Gastrocnemius medialis (tissue), 4 donors: ENCODE measurements at regions not wholly inside any gene's neighbourhood (a gene's known extent, or its start where the extent isn't known, plus 50 kb on each side); places are given as distances from the start of the nearest gene placed in this dataset.
"Not testable (repeated sequence)": the region's sequence is repeated elsewhere in the genome, so short reads cannot be mapped to it uniquely, and the experiment has no call there.

Source experiments
- ATAC-seq, 2 donors: fragments of 150-250 bp; one replicate each; pipeline ENCODE4 v1.9.1; 2016
- DNase-seq, 2 donors: peaks; one replicate each; pipeline ENCODE4 v3.0.0-alpha.2; 2019
- H3K27ac ChIP-seq, 4 donors: fragments of 200-600 bp; sonication (generic); 1 replicate in 1 of 4; 2 replicates in 3 of 4; pipeline ENCODE4 v1.5.1; 2016 to 2018; ENCODE audit warnings: mild to moderate bottlenecking in 2 of 4, moderate library complexity in 1 of 4
- H3K27me3 ChIP-seq, 3 donors: fragments of 200-600 bp; sonication (generic) in 2 of 3; 1 replicate in 1 of 3; 2 replicates in 2 of 3; pipeline versions ENCODE4 v1.5.1 to v1.6.0; 2016 to 2019; ENCODE audit warnings: mild to moderate bottlenecking in 1 of 3, moderate library complexity in 1 of 3
- H3K36me3 ChIP-seq, 2 donors: fragments of 200-600 bp; sonication (generic) in 1 of 2; one replicate each; pipeline ENCODE4 v1.5.1; 2017 to 2018
- H3K4me1 ChIP-seq, 2 donors: fragments of 200-600 bp; sonication (generic) in 1 of 2; one replicate each; pipeline ENCODE4 v1.5.1; 2016 to 2017; ENCODE audit warnings: mild to moderate bottlenecking in 2 of 2
- H3K4me3 ChIP-seq, 4 donors: fragments of 200-600 bp; sonication (generic) in 3 of 4; 1 replicate in 1 of 4; 2 replicates in 3 of 4; pipeline ENCODE4 v1.5.1; 2016 to 2019; ENCODE audit warnings: mild to moderate bottlenecking in 2 of 4
- H3K9me3 ChIP-seq, 3 donors: fragments of 200-600 bp; sonication (generic) in 2 of 3; 1 replicate in 1 of 3; 2 replicates in 2 of 3; pipeline ENCODE4 v1.5.1; 2016 to 2019
- CTCF ChIP-seq, 5 experiments: fragments of 450-650 bp in 3 of 5; fragments of 200-600 bp in 2 of 5; sonication (generic) in 2 of 5; IDR thresholded peaks in 4 of 5; conservative IDR thresholded peaks in 1 of 5; 1 replicate in 4 of 5; 2 replicates in 1 of 5; pipeline ENCODE4 v1.5.1; 2016 to 2019; ENCODE audit warnings: antibody characterized with exemption in 5 of 5, mild to moderate bottlenecking in 3 of 5, moderate library complexity in 3 of 5
- POLR2A ChIP-seq, 2 donors: fragments of 450-650 bp; IDR thresholded peaks; one replicate each; pipeline ENCODE4 v1.6.1; 2017; ENCODE audit warnings: antibody characterized with exemption in 2 of 2, mild to moderate bottlenecking in 2 of 2, moderate library complexity in 2 of 2
- in situ Hi-C, 4 donors: fragments of 200-750 bp; cut with MboI; loops; one replicate each; pipeline versions ENCODE4 v1.15.0 to v1.8.0; 2017; ENCODE audit warnings: low sequenced_read_pairs in 4 of 4
- intact Hi-C: fragments of 100-400 bp; cut with DNase I; formaldehyde crosslinking; loops from one replicate; pipeline ENCODE4 v1.15.1; 2023; ENCODE audit warnings: low total_unique reads

GRCh38 chr1:65539266-65540131 is 119.0 kb downstream of the LEPR start:
- no peaks in the 10 kb centered on the region for H3K9me3 ChIP-seq
- in situ Hi-C loops = no loop called here
- ATAC-seq (no peak), DNase-seq (no peak)
- no peaks in the 10 kb centered on the region for H3K36me3 ChIP-seq
- H3K27me3 ChIP-seq = no peaks in the 10 kb centered on the region
- H3K4me1 ChIP-seq = peaks cover 0 to 6% of the 10 kb centered on the region in 2 donors
- intact Hi-C loops = no loop called here
- no peak overlapping the region for H3K27ac ChIP-seq
- TF ChIP-seq POLR2A (IDR thresholded peaks at IDR 0.05) (no peak), CTCF (IDR thresholded peaks at IDR 0.05 in 4 of 5, conservative IDR thresholded peaks at IDR 0.05 in 1 of 5) (no peak)
- H3K4me3 ChIP-seq = no peak overlapping the region

DNA sequence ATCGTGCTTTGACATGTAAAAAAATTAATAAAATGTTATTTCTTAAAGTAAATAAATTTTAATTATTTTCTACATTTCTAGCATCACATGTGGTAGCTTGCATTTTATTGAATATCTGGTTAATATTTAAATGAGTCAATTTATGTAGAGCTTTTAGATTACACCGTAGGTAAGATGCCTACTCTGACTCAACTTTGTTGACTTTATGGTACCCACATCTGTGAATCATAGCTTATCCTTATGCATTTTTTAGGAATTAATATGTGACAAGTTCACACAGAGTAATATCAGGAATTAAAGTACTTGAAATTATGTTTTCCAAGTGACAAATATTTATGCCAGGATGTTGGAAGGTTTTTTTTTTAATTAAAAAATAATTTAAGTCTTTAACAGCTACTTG is 120.7 kb downstream of the LEPR start:
- in situ Hi-C loops = no loop called here
- ATAC-seq (no peak), DNase-seq (no peak)
- TF ChIP-seq POLR2A (IDR thresholded peaks at IDR 0.05) = no peak
- no peak for TF ChIP-seq CTCF (IDR thresholded peaks at IDR 0.05 in 4 of 5, conservative IDR thresholded peaks at IDR 0.05 in 1 of 5)
- Histone ChIP-seq H3K36me3 (no peaks in the 10 kb centered on the region), H3K9me3 (no peaks in the 10 kb centered on the region), H3K27ac (no peak overlapping the region), H3K27me3 (no peaks in the 10 kb centered on the region), H3K4me3 (no peak overlapping the region), H3K4me1 (peaks cover 0 to 6% of the 10 kb centered on the region in 2 donors)
- intact Hi-C loops = no loop called here

DNA sequence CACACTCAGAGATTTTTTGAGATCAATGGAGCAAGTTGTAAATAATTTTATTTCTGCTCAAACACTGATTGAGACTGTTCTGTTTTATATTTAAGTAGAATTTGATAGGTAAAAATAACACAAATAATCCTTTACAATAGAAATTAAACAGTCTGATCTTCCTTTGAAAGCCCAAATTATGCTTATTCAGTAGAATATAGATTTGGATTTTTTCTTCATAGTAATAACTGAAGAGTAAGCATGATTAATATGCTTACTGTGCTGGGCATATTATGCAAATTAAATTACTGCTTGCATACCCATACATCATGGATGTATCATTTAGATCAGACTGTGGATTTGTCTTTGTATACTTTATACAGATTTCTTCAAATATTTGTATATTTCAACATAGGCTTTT is 121.4 kb downstream of the LEPR start:
- DNase-seq = no peak
- Histone ChIP-seq H3K9me3 (no peaks in the 10 kb centered on the region), H3K36me3 (no peaks in the 10 kb centered on the region), H3K27ac (no peak overlapping the region), H3K4me1 (peaks cover 0 to 6% of the 10 kb centered on the region in 2 donors), H3K4me3 (no peak overlapping the region), H3K27me3 (no peaks in the 10 kb centered on the region)
- no peak for ATAC-seq
- in situ Hi-C loops (no loop called here), intact Hi-C loops (no loop called here)
- TF ChIP-seq POLR2A (IDR thresholded peaks at IDR 0.05) (no peak), CTCF (IDR thresholded peaks at IDR 0.05 in 4 of 5, conservative IDR thresholded peaks at IDR 0.05 in 1 of 5) (no peak)

- H3K27ac ChIP-seq, H3K27me3 ChIP-seq, DNase-seq, intact Hi-C loops, H3K4me3 ChIP-seq, ATAC-seq, H3K9me3 ChIP-seq, in situ Hi-C loops, H3K36me3 ChIP-seq, H3K4me1 ChIP-seq: not testable (repeated sequence)
These were observed 122.1 kb downstream of the LEPR start for GRCh38 chr1:65542592-65542991.

DNA sequence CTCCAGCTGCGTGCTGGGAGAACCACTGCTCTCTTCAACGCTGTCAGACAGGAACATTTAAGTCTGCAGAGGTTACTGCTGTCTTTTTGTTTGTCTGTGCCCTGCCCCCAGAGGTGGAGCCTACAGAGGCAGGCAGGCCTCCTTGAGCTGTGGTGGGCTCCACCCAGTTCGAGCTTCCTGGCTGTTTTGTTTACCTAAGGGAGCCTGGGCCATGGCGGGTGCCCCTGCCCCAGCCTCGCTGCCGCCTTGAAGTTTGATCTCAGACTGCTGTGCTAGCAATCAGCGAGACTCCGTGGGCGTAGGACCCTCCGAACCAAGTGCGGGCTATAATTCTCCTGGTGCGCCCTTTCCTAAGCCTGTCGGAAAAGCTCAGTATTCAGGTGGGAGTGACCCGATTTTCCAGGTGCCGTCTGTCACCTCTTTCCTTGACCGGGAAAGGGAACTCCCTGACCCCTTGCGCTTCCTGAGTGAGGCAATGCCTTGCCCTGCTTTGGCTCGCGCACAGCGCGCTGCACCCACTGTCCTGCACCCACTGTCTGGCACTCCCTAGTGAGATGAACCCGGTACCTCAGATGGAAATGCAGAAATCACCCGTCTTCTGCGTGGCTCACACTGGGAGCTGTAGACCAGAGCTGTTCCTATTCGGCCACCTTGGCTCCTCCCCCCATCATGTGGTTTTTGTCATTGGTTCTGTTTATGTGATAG is 130.0 kb downstream of the LEPR start:
- H3K4me1 ChIP-seq, ATAC-seq, H3K9me3 ChIP-seq, H3K4me3 ChIP-seq, H3K27me3 ChIP-seq, in situ Hi-C loops, H3K36me3 ChIP-seq, intact Hi-C loops, DNase-seq, H3K27ac ChIP-seq: not testable (repeated sequence)

DNA sequence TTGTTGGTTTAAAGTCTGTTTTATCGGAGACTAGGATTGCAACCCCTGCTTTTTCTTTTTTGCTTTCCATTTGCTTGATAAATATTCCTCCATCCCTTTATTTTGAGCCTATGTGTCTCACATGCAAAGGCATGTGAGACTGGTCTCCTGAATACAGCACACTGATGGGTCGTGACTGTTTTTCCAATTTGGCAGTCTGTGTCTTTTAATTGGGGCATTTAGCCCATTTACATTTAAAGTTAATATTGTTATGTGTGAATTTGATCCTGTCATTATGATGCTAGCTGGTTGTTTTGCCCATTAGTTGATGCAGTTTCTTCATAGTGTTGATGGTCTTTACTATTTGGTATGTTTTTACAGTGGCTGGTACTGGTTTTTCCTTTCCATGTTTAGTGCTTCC is 132.0 kb downstream of the LEPR start:
- intact Hi-C loops, H3K27me3 ChIP-seq, DNase-seq, ATAC-seq, H3K9me3 ChIP-seq, H3K27ac ChIP-seq, H3K36me3 ChIP-seq, in situ Hi-C loops, H3K4me1 ChIP-seq, H3K4me3 ChIP-seq: not testable (repeated sequence)

- H3K4me3 ChIP-seq, H3K27ac ChIP-seq, intact Hi-C loops, ATAC-seq, H3K36me3 ChIP-seq, DNase-seq, H3K9me3 ChIP-seq, H3K4me1 ChIP-seq, in situ Hi-C loops, H3K27me3 ChIP-seq: not testable (repeated sequence)
These were observed 133.8 kb downstream of the LEPR start for GRCh38 chr1:65554086-65554764.
